PC-9 (cell line): ENCODE measurements at regions not wholly inside any gene's neighbourhood (a gene's known extent, or its start where the extent isn't known, plus 50 kb on each side); places are given as distances from the start of the nearest gene placed in this dataset.
"Not testable (repeated sequence)": the region's sequence is repeated elsewhere in the genome, so short reads cannot be mapped to it uniquely, and the experiment has no call there.

Experiments
- BruUV-seq: library from RNA; stranded (reverse); fragments of 400-500 nt; replicated peaks from 2 replicates; lab custom pipeline; 2021; lab: Mats Ljungman, UMichigan
- CTCF ChIA-PET: fragments of 300-600 bp; sonication (Branson Sonifier 250); formaldehyde crosslinking; loops from one replicate; lab custom pipeline; 2022; ENCODE audit warnings: antibody characterized with exemption; lab: Charles Lee
- POLR2A ChIA-PET: fragments of 300-600 bp; sonication (Branson Sonifier 250); formaldehyde crosslinking; loops from one replicate; lab custom pipeline; 2022; ENCODE audit warnings: antibody characterized with exemption; ENCODE audit not compliant: unreplicated experiment; lab: Charles Lee
- DNase-seq, 2 experiments: peaks; one replicate each; pipeline versions ENCODE4 v3.0.0 to v3.0.0-alpha.2; 2015 to 2022; ENCODE audit warnings: mixed read lengths in 1 of 2
- H2AFZ ChIP-seq: fragments of 200-600 bp; sonication (generic); 2 replicates; pipeline ENCODE4 v1.8.1; 2017; ENCODE audit warnings: antibody characterized with exemption
- H3F3A ChIP-seq: fragments of 200-600 bp; sonication (generic); 2 replicates; pipeline ENCODE4 v1.8.1; 2017; ENCODE audit warnings: antibody characterized with exemption, mild to moderate bottlenecking, low read depth; ENCODE audit not compliant: insufficient read depth
- H3K27ac ChIP-seq: fragments of 200-600 bp; sonication (generic); 2 replicates; pipeline ENCODE4 v1.6.1; 2016; ENCODE audit warnings: mixed run types
- H3K27me3 ChIP-seq: fragments of 200-600 bp; sonication (generic); 2 replicates; pipeline ENCODE4 v1.6.1; 2016; ENCODE audit warnings: low read depth, mixed run types; ENCODE audit not compliant: insufficient read depth
- H3K36me3 ChIP-seq: fragments of 200-600 bp; sonication (generic); 2 replicates; pipeline ENCODE4 v1.6.1; 2016; ENCODE audit warnings: low read depth, mixed run types
- H3K4me1 ChIP-seq: fragments of 200-600 bp; sonication (generic); replicated peaks from 2 replicates; pipeline ENCODE4 v1.6.1; 2016; ENCODE audit warnings: mixed run types; ENCODE audit not compliant: insufficient read depth
- H3K4me2 ChIP-seq: fragments of 200-600 bp; sonication (generic); 2 replicates; pipeline ENCODE4 v1.6.1; 2017; ENCODE audit warnings: mixed run types
- H3K4me3 ChIP-seq: fragments of 200-600 bp; sonication (generic); 2 replicates; pipeline ENCODE4 v1.6.1; 2016; ENCODE audit warnings: mixed run types
- H3K79me2 ChIP-seq: fragments of 200-600 bp; sonication (generic); 2 replicates; pipeline ENCODE4 v1.6.1; 2017; ENCODE audit warnings: low read depth, mixed run types
- H3K9me2 ChIP-seq: fragments of 200-600 bp; sonication (generic); 2 replicates; pipeline ENCODE4 v1.8.1; 2017; ENCODE audit warnings: mild to moderate bottlenecking; ENCODE audit not compliant: insufficient read depth
- H3K9me3 ChIP-seq: fragments of 200-600 bp; sonication (generic); 2 replicates; pipeline ENCODE4 v1.8.1; 2016; ENCODE audit warnings: low read depth; ENCODE audit not compliant: insufficient read depth
- H4K20me1 ChIP-seq: fragments of 200-600 bp; sonication (generic); 2 replicates; pipeline ENCODE4 v1.8.1; 2017; ENCODE audit not compliant: insufficient read depth
- CTCF ChIP-seq: fragments of 200-600 bp; sonication (generic); conservative IDR thresholded peaks from 2 replicates; pipeline ENCODE4 v1.6.1; 2017; ENCODE audit warnings: mixed run types, antibody characterized with exemption, mild to moderate bottlenecking, moderate library complexity
- EZH2 ChIP-seq: fragments of 200-600 bp; sonication (generic); IDR thresholded peaks from 2 replicates; pipeline ENCODE4 v1.8.0; 2017; ENCODE audit warnings: antibody characterized with exemption, low read depth
- intact Hi-C: fragments of 100-400 bp; cut with micrococcal nuclease; formaldehyde crosslinking; loops from one replicate; pipeline ENCODE4 v1.10.0; 2022; ENCODE audit not compliant: unreplicated experiment

- Histone ChIP-seq H4K20me1 (no peaks in the 10 kb centered on the region), H3K27me3 (no peaks in the 10 kb centered on the region), H3K9me3 (0 out of 2 replicates have a peak, but pooled peaks cover 3% of the 10 kb centered on the region), H2AFZ (no peak overlapping the region), H3K36me3 (no peaks in the 10 kb centered on the region), H3K4me3 (no peak overlapping the region), H3K79me2 (no peaks in the 10 kb centered on the region), H3K9me2 (no peaks in the 10 kb centered on the region), H3F3A (no peaks in the 10 kb centered on the region), H3K4me1 (no peaks in the 10 kb centered on the region), H3K27ac (no peak overlapping the region), H3K4me2 (no peak overlapping the region)
- intact Hi-C loops: no loop called here
- no peak for DNase-seq
- TF ChIP-seq CTCF (no peak), EZH2 (no peak)
- POLR2A ChIA-PET: no interaction called here
- BruUV-seq: no TSS peak
- CTCF ChIA-PET: no interaction called here
These were observed 420.5 kb downstream of the NSUN3 start for GRCh38 chr3:94483403-94483802.

GRCh38 chr3:94494992-94495391 is 432.1 kb downstream of the NSUN3 start:
- no peak overlapping the region for H3K27ac ChIP-seq
- no peak for TF ChIP-seq CTCF
- no peak for TF ChIP-seq EZH2
- no peak overlapping the region for H2AFZ ChIP-seq
- H4K20me1 ChIP-seq: no peaks in the 10 kb centered on the region
- BruUV-seq: no TSS peak
- POLR2A ChIA-PET: no interaction called here
- H3K9me3 ChIP-seq: no peaks in the 10 kb centered on the region
- H3K4me1 ChIP-seq: no peaks in the 10 kb centered on the region
- no peak for DNase-seq
- CTCF ChIA-PET: no interaction called here
- H3K9me2 ChIP-seq: no peaks in the 10 kb centered on the region
- no peaks in the 10 kb centered on the region for H3F3A ChIP-seq
- H3K27me3 ChIP-seq: no peaks in the 10 kb centered on the region
- no peaks in the 10 kb centered on the region for H3K36me3 ChIP-seq
- H3K4me2 ChIP-seq: no peak overlapping the region
- intact Hi-C loops: no loop called here
- H3K79me2 ChIP-seq: no peaks in the 10 kb centered on the region
- H3K4me3 ChIP-seq: no peak overlapping the region

- H3K36me3 ChIP-seq: no peaks in the 10 kb centered on the region
- H3K27ac ChIP-seq: no peak overlapping the region
- CTCF ChIA-PET: no interaction called here
- no TSS peak for BruUV-seq
- no peaks in the 10 kb centered on the region for H3K27me3 ChIP-seq
- H3K79me2 ChIP-seq: no peaks in the 10 kb centered on the region
- no peaks in the 10 kb centered on the region for H4K20me1 ChIP-seq
- POLR2A ChIA-PET: no interaction called here
- no peaks in the 10 kb centered on the region for H3K9me2 ChIP-seq
- H3K9me3 ChIP-seq: no peaks in the 10 kb centered on the region
- intact Hi-C loops: loop anchor here (10.0 kb wide), 1 partner anchor 125 kb away; no protein-coding TSS in a partner anchor
- H3K4me2 ChIP-seq: no peak overlapping the region
- TF ChIP-seq CTCF (no peak), EZH2 (no peak)
- DNase-seq: no peak
- no peaks in the 10 kb centered on the region for H3F3A ChIP-seq
- no peak overlapping the region for H3K4me3 ChIP-seq
- no peaks in the 10 kb centered on the region for H3K4me1 ChIP-seq
- H2AFZ ChIP-seq: no peak overlapping the region
These were observed 437.3 kb downstream of the NSUN3 start for GRCh38 chr3:94500146-94500545.

GRCh38 chr3:94507354-94507753 is 444.5 kb downstream of the NSUN3 start:
- H2AFZ ChIP-seq, H3K36me3 ChIP-seq, POLR2A ChIA-PET, H3K27ac ChIP-seq, H4K20me1 ChIP-seq, BruUV-seq, DNase-seq, CTCF ChIA-PET, H3K79me2 ChIP-seq, H3K4me1 ChIP-seq, H3F3A ChIP-seq, H3K27me3 ChIP-seq, H3K4me2 ChIP-seq, H3K9me2 ChIP-seq, H3K4me3 ChIP-seq, H3K9me3 ChIP-seq: not testable (repeated sequence)
- intact Hi-C loops: loop anchor here (10.0 kb wide), 1 partner anchor 133 kb away; no protein-coding TSS in a partner anchor
